Adrenal gland (tissue), 5 donors: ENCODE measurements at regions not wholly inside any gene's neighbourhood (a gene's known extent, or its start where the extent isn't known, plus 50 kb on each side); places are given as distances from the start of the nearest gene placed in this dataset.

ENCODE experiments used
- CTCF ChIP-seq, 6 experiments: fragments of 450-650 bp in 4 of 6; fragments of 200-600 bp in 2 of 6; sonication (generic) in 1 of 6; IDR thresholded peaks; 1 replicate in 5 of 6; 2 replicates in 1 of 6; pipeline versions ENCODE4 v1.5.1 to v1.8.0; 2016 to 2021; ENCODE audit warnings: antibody characterized with exemption in 6 of 6, mild to moderate bottlenecking in 2 of 6, moderate library complexity in 1 of 6
- POLR2A ChIP-seq, 2 donors: fragments of 450-650 bp; IDR thresholded peaks; one replicate each; pipeline ENCODE4 v1.6.1; 2017; ENCODE audit warnings: antibody characterized with exemption in 2 of 2, mild to moderate bottlenecking in 2 of 2, moderate library complexity in 1 of 2
- donor health status: DM: no; HTN: no; CAD: no.

- no peak for TF ChIP-seq CTCF (IDR thresholded peaks at IDR 0.05)
- no peak for TF ChIP-seq POLR2A (IDR thresholded peaks at IDR 0.05)
Observed at GRCh38 chr3:988785-989184, 104.0 kb upstream of the CNTN6 start.
